Hepatocyte (in vitro differentiated cells): ENCODE measurements at regions not wholly inside any gene's neighbourhood (a gene's known extent, or its start where the extent isn't known, plus 50 kb on each side); places are given as distances from the start of the nearest gene placed in this dataset.

Experiments
- DNase-seq: peaks from one replicate; pipeline ENCODE4 v3.0.0-alpha.2; 2016; ENCODE audit warnings: low spot score
- H2AFZ ChIP-seq: fragments of 200-600 bp; sonication (generic); 2 replicates; pipeline ENCODE4 v1.6.0; 2016; ENCODE audit warnings: antibody characterized with exemption, mild to moderate bottlenecking
- H3K27ac ChIP-seq: fragments of 200-600 bp; sonication (generic); 2 replicates; pipeline ENCODE4 v1.5.1; 2016; ENCODE audit warnings: mild to moderate bottlenecking
- H3K27me3 ChIP-seq: fragments of 200-600 bp; sonication (generic); 2 replicates; pipeline ENCODE4 v1.6.1; 2016
- H3K36me3 ChIP-seq: fragments of 200-600 bp; sonication (generic); replicated peaks from 2 replicates; pipeline ENCODE4 v1.5.1; 2016; ENCODE audit warnings: low read depth; ENCODE audit not compliant: insufficient read depth
- H3K4me1 ChIP-seq: fragments of 200-600 bp; sonication (generic); 2 replicates; pipeline ENCODE4 v1.5.1; 2016; ENCODE audit warnings: mild to moderate bottlenecking, moderate library complexity; ENCODE audit not compliant: insufficient read depth
- H3K4me2 ChIP-seq: fragments of 200-600 bp; sonication (generic); 2 replicates; pipeline ENCODE4 v1.6.0; 2016
- H3K4me3 ChIP-seq: fragments of 200-600 bp; sonication (generic); 2 replicates; pipeline ENCODE4 v1.5.1; 2016; ENCODE audit warnings: mild to moderate bottlenecking
- H3K79me2 ChIP-seq: fragments of 200-600 bp; sonication (generic); 2 replicates; pipeline ENCODE4 v1.6.0; 2017; ENCODE audit warnings: mild to moderate bottlenecking
- H3K9me2 ChIP-seq: fragments of 200-600 bp; sonication (generic); replicated peaks from 2 replicates; pipeline ENCODE4 v1.6.0; 2017; ENCODE audit warnings: mild to moderate bottlenecking; ENCODE audit not compliant: insufficient read depth
- H3K9me3 ChIP-seq: fragments of 200-600 bp; sonication (generic); 2 replicates; pipeline ENCODE4 v1.5.1; 2016; ENCODE audit warnings: low read depth, mild to moderate bottlenecking
- H4K20me1 ChIP-seq: fragments of 200-600 bp; sonication (generic); 2 replicates; pipeline ENCODE4 v1.6.0; 2016; ENCODE audit warnings: mild to moderate bottlenecking; ENCODE audit not compliant: insufficient read depth, poor library complexity, severe bottlenecking
- CTCF ChIP-seq: fragments of 200-600 bp; sonication (generic); IDR thresholded peaks from 2 replicates; pipeline ENCODE4 v1.5.1; 2016; ENCODE audit warnings: antibody characterized with exemption, mild to moderate bottlenecking; ENCODE audit not compliant: poor library complexity
- EZH2 ChIP-seq: fragments of 200-600 bp; sonication (generic); IDR thresholded peaks from 2 replicates; pipeline ENCODE4 v1.6.1; 2016; ENCODE audit warnings: antibody characterized with exemption, mild to moderate bottlenecking, borderline replicate concordance
- EZH2phosphoT487 ChIP-seq: fragments of 200-600 bp; sonication (generic); IDR thresholded peaks from one replicate; pipeline ENCODE4 v1.6.1; 2018; ENCODE audit warnings: antibody characterized with exemption, mild to moderate bottlenecking, low read depth, moderate library complexity; ENCODE audit not compliant: unreplicated experiment, severe bottlenecking
- WGBS: methylation state at CpG from one replicate; pipeline ENCODE4 v1.1.6; 2016; ENCODE audit warnings: low lambda C conversion rate; ENCODE audit errors: missing lambda C conversion rate; 5-methylcytosine and 5-hydroxymethylcytosine counted together

- Histone ChIP-seq H3K4me2 (no peak overlapping the region), H3K27me3 (no peaks in the 10 kb centered on the region), H3K27ac (no peak overlapping the region), H3K79me2 (no peaks in the 10 kb centered on the region), H3K9me2 (no peaks in the 10 kb centered on the region), H3K4me1 (no peaks in the 10 kb centered on the region), H4K20me1 (no peaks in the 10 kb centered on the region), H2AFZ (no peak overlapping the region), H3K4me3 (no peak overlapping the region), H3K36me3 (no peaks in the 10 kb centered on the region), H3K9me3 (no peaks in the 10 kb centered on the region)
- DNase-seq: no peak
- 87% methylated on average over 7 of the region's 7 CpGs for WGBS
- TF ChIP-seq EZH2phosphoT487: no peak
- TF ChIP-seq CTCF: no peak
- no peak for TF ChIP-seq EZH2
Observed at GRCh38 chr12:28631831-28632230, 441.6 kb downstream of the CCDC91 start.

- WGBS: 82% methylated on average over 1 of the region's 1 CpG
- Histone ChIP-seq H3K9me2 (no peaks in the 10 kb centered on the region), H3K4me2 (no peak overlapping the region), H4K20me1 (no peaks in the 10 kb centered on the region), H3K4me3 (no peak overlapping the region), H3K27me3 (no peaks in the 10 kb centered on the region), H3K36me3 (no peaks in the 10 kb centered on the region), H2AFZ (no peak overlapping the region), H3K27ac (no peak overlapping the region), H3K4me1 (no peaks in the 10 kb centered on the region), H3K9me3 (no peaks in the 10 kb centered on the region), H3K79me2 (no peaks in the 10 kb centered on the region)
- TF ChIP-seq EZH2phosphoT487: no peak
- TF ChIP-seq CTCF: no peak
- no peak for TF ChIP-seq EZH2
- no peak for DNase-seq
Observed at GRCh38 chr12:28640519-28640918, 450.3 kb downstream of the CCDC91 start.

GRCh38 chr12:28645436-28645835 is 455.2 kb downstream of the CCDC91 start:
- DNase-seq: no peak
- Histone ChIP-seq H3K4me3 (no peak overlapping the region), H3K27me3 (no peaks in the 10 kb centered on the region), H3K36me3 (no peaks in the 10 kb centered on the region), H3K9me2 (no peaks in the 10 kb centered on the region), H4K20me1 (no peaks in the 10 kb centered on the region), H2AFZ (no peak overlapping the region), H3K9me3 (no peaks in the 10 kb centered on the region), H3K27ac (no peak overlapping the region), H3K4me1 (no peaks in the 10 kb centered on the region), H3K79me2 (no peaks in the 10 kb centered on the region), H3K4me2 (no peak overlapping the region)
- no peak for TF ChIP-seq CTCF
- TF ChIP-seq EZH2phosphoT487: no peak
- no peak for TF ChIP-seq EZH2
- 94% methylated on average over 8 of the region's 8 CpGs for WGBS

- H2AFZ ChIP-seq: no peak overlapping the region
- no peak for DNase-seq
Observed at GRCh38 chr12:28645891-28646290, 455.6 kb downstream of the CCDC91 start.

More at GRCh38 chr12:28645891-28646290, 455.6 kb downstream of the CCDC91 start:
- Histone ChIP-seq H4K20me1 (no peaks in the 10 kb centered on the region), H3K36me3 (no peaks in the 10 kb centered on the region), H3K4me2 (no peak overlapping the region), H3K27ac (no peak overlapping the region), H3K4me1 (no peaks in the 10 kb centered on the region), H3K27me3 (no peaks in the 10 kb centered on the region), H3K9me3 (no peaks in the 10 kb centered on the region), H3K9me2 (no peaks in the 10 kb centered on the region), H3K79me2 (no peaks in the 10 kb centered on the region), H3K4me3 (no peak overlapping the region)
- TF ChIP-seq EZH2phosphoT487: no peak
- TF ChIP-seq CTCF: no peak
- TF ChIP-seq EZH2: no peak
- 95% methylated on average over 13 of the region's 13 CpGs for WGBS
